ENCODE measurements at regions not wholly inside any gene's neighbourhood (a gene's known extent, or its start where the extent isn't known, plus 50 kb on each side); places are given as distances from the start of the nearest gene placed in this dataset.

GRCh38 chr6:68049562-68049961, 585.5 kb upstream of the ADGRB3 start:
- Histone ChIP-seq H3K4me1 (ENCODE audit: control insufficient read depth, insufficient read depth, low read length) (no peaks in the 10 kb centered on the region), H3K4me3 (ENCODE audit: low read length) (no peak overlapping the region), H3K36me3 (ENCODE audit: control insufficient read depth, insufficient read depth, low read length) (no peaks in the 10 kb centered on the region), H3K27me3 (ENCODE audit: control insufficient read depth, insufficient read depth, low read length) (no peaks in the 10 kb centered on the region), H3K9me3 (ENCODE audit: control insufficient read depth, insufficient read depth, low read length) (no peaks in the 10 kb centered on the region), H3K27ac (ENCODE audit: low read length) (no peak overlapping the region)
- DNase-seq (ENCODE audit: low read depth, low spot score) = no peak
- no CpG with 5 or more reads among the region's 5 CpGs for WGBS (ENCODE audit: insufficient coverage, insufficient read length)

DNA sequence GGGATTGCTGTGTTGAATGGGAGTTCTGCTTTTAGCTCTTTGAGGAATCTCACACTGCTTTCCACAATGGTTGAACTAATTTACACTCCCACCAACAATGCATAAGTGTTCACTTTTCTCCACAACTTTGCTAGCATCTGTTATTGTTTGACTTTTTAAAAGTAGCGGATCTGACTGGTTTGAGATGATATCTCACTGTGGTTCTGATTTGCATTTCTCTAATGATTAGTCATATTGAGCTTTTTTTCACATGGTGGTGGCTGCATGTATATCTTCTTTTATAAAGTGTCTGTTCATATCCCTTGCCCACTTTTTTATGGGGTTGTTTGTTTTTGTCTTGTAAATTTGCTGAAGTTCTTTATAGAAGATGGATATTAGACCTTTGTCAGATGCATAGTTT, 588.3 kb upstream of the ADGRB3 start:
- H3K27ac ChIP-seq (ENCODE audit: low read length) = no peak overlapping the region
- no peaks in the 10 kb centered on the region for H3K36me3 ChIP-seq (ENCODE audit: control insufficient read depth, insufficient read depth, low read length)
- no peaks in the 10 kb centered on the region for H3K9me3 ChIP-seq (ENCODE audit: control insufficient read depth, insufficient read depth, low read length)
- no peak overlapping the region for H3K4me3 ChIP-seq (ENCODE audit: low read length)
- whole genome bisulfite sequencing (ENCODE audit: insufficient coverage, insufficient read length) = no CpG with 5 or more reads among the region's 1 CpG
- DNase-seq (ENCODE audit: low read depth, low spot score) = no peak
- H3K4me1 ChIP-seq (ENCODE audit: control insufficient read depth, insufficient read depth, low read length) = no peaks in the 10 kb centered on the region
- H3K27me3 ChIP-seq (ENCODE audit: control insufficient read depth, insufficient read depth, low read length) = no peaks in the 10 kb centered on the region

DNA sequence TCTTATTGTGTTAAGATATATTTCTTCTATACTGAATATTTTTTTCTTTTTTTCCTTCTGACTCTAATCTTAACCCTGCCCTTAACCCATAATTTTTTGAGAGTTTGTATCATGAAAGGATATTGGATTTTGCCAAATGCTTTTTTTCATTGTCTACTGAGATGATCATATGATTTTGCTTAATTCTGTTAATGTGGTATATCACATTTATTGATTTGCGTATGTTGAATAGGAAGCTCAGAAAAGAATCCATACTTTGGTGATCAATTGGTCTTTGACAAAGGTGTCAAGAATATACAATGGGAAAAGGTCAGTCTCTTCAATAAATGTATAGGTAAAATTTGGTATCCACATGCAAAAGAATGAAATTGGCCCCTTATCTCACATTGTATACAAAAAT, 588.8 kb upstream of the ADGRB3 start:
- Histone ChIP-seq H3K9me3 (ENCODE audit: control insufficient read depth, insufficient read depth, low read length) (no peaks in the 10 kb centered on the region), H3K36me3 (ENCODE audit: control insufficient read depth, insufficient read depth, low read length) (no peaks in the 10 kb centered on the region), H3K4me1 (ENCODE audit: control insufficient read depth, insufficient read depth, low read length) (no peaks in the 10 kb centered on the region), H3K27ac (ENCODE audit: low read length) (no peak overlapping the region), H3K27me3 (ENCODE audit: control insufficient read depth, insufficient read depth, low read length) (no peaks in the 10 kb centered on the region), H3K4me3 (ENCODE audit: low read length) (no peak overlapping the region)
- no CpG with 5 or more reads among the region's 1 CpG for WGBS (ENCODE audit: insufficient coverage, insufficient read length)
- DNase-seq (ENCODE audit: low read depth, low spot score) = no peak

DNA sequence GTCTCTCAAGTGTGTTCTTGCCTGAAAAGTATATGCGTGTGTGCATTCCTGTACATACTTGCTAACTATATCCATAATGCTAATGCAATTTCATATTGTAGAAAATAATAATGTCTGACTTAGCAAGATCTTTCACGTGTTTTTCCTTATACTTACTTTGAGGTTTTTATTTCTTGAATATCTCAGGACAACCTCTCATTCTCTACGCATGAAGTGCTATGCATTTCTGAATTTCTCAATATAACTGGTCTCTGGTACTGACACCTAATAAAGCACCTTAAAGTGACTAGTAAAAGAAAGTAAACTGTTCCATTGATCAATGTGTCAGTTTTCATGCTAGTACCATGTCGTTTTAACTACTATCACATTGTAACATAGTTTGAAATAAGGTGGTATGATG, 589.9 kb upstream of the ADGRB3 start:
- Histone ChIP-seq H3K9me3 (ENCODE audit: control insufficient read depth, insufficient read depth, low read length) (no peaks in the 10 kb centered on the region), H3K27ac (ENCODE audit: low read length) (no peak overlapping the region), H3K27me3 (ENCODE audit: control insufficient read depth, insufficient read depth, low read length) (no peaks in the 10 kb centered on the region), H3K36me3 (ENCODE audit: control insufficient read depth, insufficient read depth, low read length) (no peaks in the 10 kb centered on the region), H3K4me3 (ENCODE audit: low read length) (no peak overlapping the region), H3K4me1 (ENCODE audit: control insufficient read depth, insufficient read depth, low read length) (no peaks in the 10 kb centered on the region; the same call in 1 of the 2 replicates)
- no CpG with 5 or more reads among the region's 4 CpGs for WGBS (ENCODE audit: insufficient coverage, insufficient read length)
- DNase-seq (ENCODE audit: low read depth, low spot score) = no peak

DNA sequence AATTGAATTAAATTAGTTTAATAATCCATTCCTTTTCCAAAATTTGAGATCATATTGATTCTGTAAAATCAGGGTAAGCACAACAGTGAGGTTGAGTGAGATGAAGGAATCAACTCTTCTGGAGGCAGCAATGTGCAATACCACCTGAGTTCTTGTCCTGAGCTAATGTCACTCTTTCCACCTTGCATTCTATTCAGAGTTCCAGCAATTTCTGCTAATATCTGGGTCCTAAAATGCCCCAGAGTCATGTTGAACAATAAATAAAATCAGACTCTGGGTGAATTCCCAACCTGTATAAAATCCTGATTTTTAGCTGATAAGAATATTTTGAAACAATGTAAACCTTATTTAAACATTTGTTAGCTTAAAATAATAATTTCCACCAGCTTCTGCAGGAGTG, 590.8 kb upstream of the ADGRB3 start:
- H3K27ac ChIP-seq (ENCODE audit: low read length) = no peak overlapping the region
- DNase-seq (ENCODE audit: low read depth, low spot score) = no peak
- no peaks in the 10 kb centered on the region for H3K9me3 ChIP-seq (ENCODE audit: control insufficient read depth, insufficient read depth, low read length)
- H3K27me3 ChIP-seq (ENCODE audit: control insufficient read depth, insufficient read depth, low read length) = no peaks in the 10 kb centered on the region
- no peaks in the 10 kb centered on the region; the same call in 1 of the 2 replicates for H3K4me1 ChIP-seq (ENCODE audit: control insufficient read depth, insufficient read depth, low read length)
- no peak overlapping the region for H3K4me3 ChIP-seq (ENCODE audit: low read length)
- H3K36me3 ChIP-seq (ENCODE audit: control insufficient read depth, insufficient read depth, low read length) = no peaks in the 10 kb centered on the region

- no peak for DNase-seq (ENCODE audit: low read depth, low spot score)
- H3K9me3 ChIP-seq (ENCODE audit: control insufficient read depth, insufficient read depth, low read length) = no peaks in the 10 kb centered on the region
- no peak overlapping the region for H3K4me3 ChIP-seq (ENCODE audit: low read length)
- no peaks in the 10 kb centered on the region for H3K36me3 ChIP-seq (ENCODE audit: control insufficient read depth, insufficient read depth, low read length)
- H3K27me3 ChIP-seq (ENCODE audit: control insufficient read depth, insufficient read depth, low read length) = no peaks in the 10 kb centered on the region
- no peak overlapping the region for H3K27ac ChIP-seq (ENCODE audit: low read length)
- peaks cover 1% of the 10 kb centered on the region; the same call in 1 of the 2 replicates for H3K4me1 ChIP-seq (ENCODE audit: control insufficient read depth, insufficient read depth, low read length)
Observed at GRCh38 chr6:68043122-68043398, 592.0 kb upstream of the ADGRB3 start.

GRCh38 chr6:68042339-68043121, 592.6 kb upstream of the ADGRB3 start:
- H3K4me1 ChIP-seq (ENCODE audit: control insufficient read depth, insufficient read depth, low read length) = peaks cover 1% of the 10 kb centered on the region; the same call in 1 of the 2 replicates
- H3K9me3 ChIP-seq (ENCODE audit: control insufficient read depth, insufficient read depth, low read length) = no peaks in the 10 kb centered on the region
- no peak overlapping the region for H3K4me3 ChIP-seq (ENCODE audit: low read length)
- H3K27me3 ChIP-seq (ENCODE audit: control insufficient read depth, insufficient read depth, low read length) = no peaks in the 10 kb centered on the region
- no peak for DNase-seq (ENCODE audit: low read depth, low spot score)
- no CpG with 5 or more reads among the region's 4 CpGs for WGBS (ENCODE audit: insufficient coverage, insufficient read length)
- no peak overlapping the region for H3K27ac ChIP-seq (ENCODE audit: low read length)
- H3K36me3 ChIP-seq (ENCODE audit: control insufficient read depth, insufficient read depth, low read length) = no peaks in the 10 kb centered on the region

DNA sequence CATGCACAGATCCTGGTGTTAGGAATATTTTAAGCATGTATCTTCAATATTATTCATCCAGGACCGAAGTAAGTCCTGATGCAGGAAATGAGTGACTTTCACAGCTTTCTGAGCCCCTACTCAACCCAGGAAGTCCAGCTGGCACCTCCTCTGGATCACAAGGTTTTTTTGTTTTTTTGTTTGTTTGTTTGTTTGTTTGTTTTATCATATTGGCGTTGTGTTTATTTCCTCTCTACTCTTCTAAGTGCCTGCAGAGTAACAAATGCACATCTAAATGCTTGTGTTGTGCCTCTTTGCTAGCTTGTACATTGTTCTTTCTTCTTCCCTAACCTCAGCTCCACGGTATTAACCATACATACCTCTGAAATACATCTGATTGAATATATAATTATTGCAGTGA, 594.3 kb upstream of the ADGRB3 start:
- H3K4me1 ChIP-seq (ENCODE audit: control insufficient read depth, insufficient read depth, low read length) = peaks cover 1% of the 10 kb centered on the region; the same call in 1 of the 2 replicates
- no peak overlapping the region for H3K4me3 ChIP-seq (ENCODE audit: low read length)
- no peak for DNase-seq (ENCODE audit: low read depth, low spot score)
- no peak overlapping the region for H3K27ac ChIP-seq (ENCODE audit: low read length)
- no peaks in the 10 kb centered on the region for H3K27me3 ChIP-seq (ENCODE audit: control insufficient read depth, insufficient read depth, low read length)
- WGBS (ENCODE audit: insufficient coverage, insufficient read length) = no CpG with 5 or more reads among the region's 3 CpGs
- no peaks in the 10 kb centered on the region for H3K9me3 ChIP-seq (ENCODE audit: control insufficient read depth, insufficient read depth, low read length)
- H3K36me3 ChIP-seq (ENCODE audit: control insufficient read depth, insufficient read depth, low read length) = no peaks in the 10 kb centered on the region

DNA sequence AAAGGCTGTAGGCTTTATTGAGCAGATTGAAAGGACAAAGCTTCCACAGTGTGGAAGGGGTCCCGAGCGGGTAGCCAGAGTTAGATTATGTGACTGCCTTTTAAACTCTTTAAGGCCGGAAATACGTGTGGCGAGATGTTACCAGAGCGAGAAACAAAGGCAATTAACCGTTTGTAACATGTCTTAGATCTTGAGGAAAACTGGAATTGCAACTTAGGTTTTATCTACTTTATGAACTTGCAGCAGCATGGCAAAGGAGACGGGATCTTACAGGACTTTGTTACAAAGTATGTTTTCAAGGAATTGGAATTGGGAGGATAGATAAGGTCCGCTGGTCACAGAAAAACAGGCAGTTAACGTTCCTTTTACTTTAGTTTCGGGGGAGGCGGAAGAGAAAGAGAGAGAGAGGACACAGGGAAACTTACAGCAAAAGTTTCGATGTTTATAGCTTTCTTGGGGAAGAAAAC, 594.7 kb upstream of the ADGRB3 start:
- no peaks in the 10 kb centered on the region for H3K9me3 ChIP-seq (ENCODE audit: control insufficient read depth, insufficient read depth, low read length)
- no peak overlapping the region for H3K27ac ChIP-seq (ENCODE audit: low read length)
- no peak for DNase-seq (ENCODE audit: low read depth, low spot score)
- no peaks in the 10 kb centered on the region for H3K36me3 ChIP-seq (ENCODE audit: control insufficient read depth, insufficient read depth, low read length)
- peaks cover 1% of the 10 kb centered on the region; the same call in 1 of the 2 replicates for H3K4me1 ChIP-seq (ENCODE audit: control insufficient read depth, insufficient read depth, low read length)
- no peak overlapping the region for H3K4me3 ChIP-seq (ENCODE audit: low read length)
- H3K27me3 ChIP-seq (ENCODE audit: control insufficient read depth, insufficient read depth, low read length) = no peaks in the 10 kb centered on the region
- no CpG with 5 or more reads among the region's 13 CpGs for WGBS (ENCODE audit: insufficient coverage, insufficient read length)

DNA sequence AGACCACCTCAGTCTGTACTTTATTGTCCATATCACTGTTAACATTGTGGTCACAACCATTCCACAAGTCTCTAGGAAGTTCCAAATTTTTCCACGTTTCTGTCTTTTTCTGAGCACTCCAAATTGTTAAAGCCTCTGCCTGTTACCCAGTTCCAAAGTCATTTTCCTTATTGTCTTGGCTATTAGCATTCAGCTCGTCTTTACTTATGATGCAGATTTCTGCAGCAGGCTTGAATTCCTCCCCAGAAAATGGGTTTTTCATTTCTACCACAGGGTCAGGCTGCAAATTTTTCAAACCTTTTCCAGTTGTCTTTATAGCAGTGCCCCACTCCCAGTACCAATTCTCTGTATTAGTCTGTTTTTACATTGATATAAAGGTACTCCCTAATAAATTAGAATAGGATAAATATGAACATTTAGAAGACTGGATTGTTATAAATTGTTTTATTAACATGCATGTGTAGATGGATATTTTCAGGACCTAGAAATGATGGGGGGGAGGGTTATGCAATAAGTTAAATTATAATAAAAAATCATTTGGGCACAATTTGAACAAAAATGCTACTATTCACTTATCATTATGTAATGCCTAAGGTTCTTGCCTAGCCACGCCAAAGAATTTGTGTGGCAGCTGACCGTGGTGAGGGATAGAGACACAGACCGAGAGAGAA, 595.3 kb upstream of the ADGRB3 start:
- DNase-seq (ENCODE audit: low read depth, low spot score) = no peak
- H3K36me3 ChIP-seq (ENCODE audit: control insufficient read depth, insufficient read depth, low read length) = no peaks in the 10 kb centered on the region
- H3K4me1 ChIP-seq (ENCODE audit: control insufficient read depth, insufficient read depth, low read length) = peaks cover 1% of the 10 kb centered on the region; the same call in 1 of the 2 replicates
- peak overlapping the region; percentile 85 for H3K27ac ChIP-seq (ENCODE audit: low read length)
- no peaks in the 10 kb centered on the region for H3K9me3 ChIP-seq (ENCODE audit: control insufficient read depth, insufficient read depth, low read length)
- no CpG with 5 or more reads among the region's 5 CpGs for WGBS (ENCODE audit: insufficient coverage, insufficient read length)
- no peaks in the 10 kb centered on the region for H3K27me3 ChIP-seq (ENCODE audit: control insufficient read depth, insufficient read depth, low read length)
- no peak overlapping the region for H3K4me3 ChIP-seq (ENCODE audit: low read length)

All from iPS DF 6.9 (cell line).